ENCODE measurements at regions not wholly inside any gene's neighbourhood (a gene's known extent, or its start where the extent isn't known, plus 50 kb on each side); places are given as distances from the start of the nearest gene placed in this dataset.
"Not testable (repeated sequence)": the region's sequence is repeated elsewhere in the genome, so short reads cannot be mapped to it uniquely, and the experiment has no call there.

DNA sequence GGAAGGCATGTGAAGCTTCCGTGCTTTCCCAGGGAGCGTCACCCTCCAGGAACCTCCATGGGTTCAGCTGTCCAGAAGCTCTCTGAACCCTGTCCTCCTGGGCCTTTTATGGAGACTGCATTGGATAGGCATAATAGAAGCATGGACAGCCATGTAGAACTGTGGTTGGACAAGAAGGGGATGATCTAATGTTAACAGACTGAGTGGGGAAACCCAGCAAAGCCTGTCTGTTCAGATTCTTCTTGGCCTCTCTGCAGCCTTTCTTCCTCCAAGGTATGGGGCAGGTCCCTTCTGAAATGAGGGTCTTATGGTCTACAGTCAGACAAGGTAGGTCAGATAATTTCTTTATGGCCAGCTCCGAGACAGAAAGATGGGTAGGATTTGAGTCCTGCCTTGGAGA is 59.1 kb upstream of the CTNNA1 start:
- Histone ChIP-seq H3K36me3 (no peaks in the 10 kb centered on the region), H3K27me3 (replicated peaks in 1 of 7) (peaks cover 0 to 18% (median 0%) of the 10 kb centered on the region in 7 donors), H3K9me3 (peaks cover 0 to under 1% (median 0%) of the 10 kb centered on the region in 8 donors), H3K27ac (no peak overlapping the region), H3K4me3 (no peak overlapping the region), H3K4me1 (peaks cover 0 to 6% (median 0%) of the 10 kb centered on the region in 6 donors)
- 94 to 99% (median 97%) methylated on average over 3 of the region's 3 CpGs for WGBS, 5 donors
- intact Hi-C loops (cut with DNase I; ENCODE audit: low total_unique reads) = no loop called here
- TF ChIP-seq, protein P1, sequence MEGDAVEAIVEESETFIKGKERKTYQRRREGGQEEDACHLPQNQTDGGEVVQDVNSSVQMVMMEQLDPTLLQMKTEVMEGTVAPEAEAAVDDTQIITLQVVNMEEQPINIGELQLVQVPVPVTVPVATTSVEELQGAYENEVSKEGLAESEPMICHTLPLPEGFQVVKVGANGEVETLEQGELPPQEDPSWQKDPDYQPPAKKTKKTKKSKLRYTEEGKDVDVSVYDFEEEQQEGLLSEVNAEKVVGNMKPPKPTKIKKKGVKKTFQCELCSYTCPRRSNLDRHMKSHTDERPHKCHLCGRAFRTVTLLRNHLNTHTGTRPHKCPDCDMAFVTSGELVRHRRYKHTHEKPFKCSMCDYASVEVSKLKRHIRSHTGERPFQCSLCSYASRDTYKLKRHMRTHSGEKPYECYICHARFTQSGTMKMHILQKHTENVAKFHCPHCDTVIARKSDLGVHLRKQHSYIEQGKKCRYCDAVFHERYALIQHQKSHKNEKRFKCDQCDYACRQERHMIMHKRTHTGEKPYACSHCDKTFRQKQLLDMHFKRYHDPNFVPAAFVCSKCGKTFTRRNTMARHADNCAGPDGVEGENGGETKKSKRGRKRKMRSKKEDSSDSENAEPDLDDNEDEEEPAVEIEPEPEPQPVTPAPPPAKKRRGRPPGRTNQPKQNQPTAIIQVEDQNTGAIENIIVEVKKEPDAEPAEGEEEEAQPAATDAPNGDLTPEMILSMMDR (IDR thresholded peaks at IDR 0.05 in 8 of 11, conservative IDR thresholded peaks at IDR 0.05 in 3 of 11) = no peak
- TF ChIP-seq POLR2A (IDR thresholded peaks at IDR 0.05) (no peak), POLR2AphosphoS5 (IDR thresholded peaks at IDR 0.05) (no peak)
- no peak for DNase-seq

DNA sequence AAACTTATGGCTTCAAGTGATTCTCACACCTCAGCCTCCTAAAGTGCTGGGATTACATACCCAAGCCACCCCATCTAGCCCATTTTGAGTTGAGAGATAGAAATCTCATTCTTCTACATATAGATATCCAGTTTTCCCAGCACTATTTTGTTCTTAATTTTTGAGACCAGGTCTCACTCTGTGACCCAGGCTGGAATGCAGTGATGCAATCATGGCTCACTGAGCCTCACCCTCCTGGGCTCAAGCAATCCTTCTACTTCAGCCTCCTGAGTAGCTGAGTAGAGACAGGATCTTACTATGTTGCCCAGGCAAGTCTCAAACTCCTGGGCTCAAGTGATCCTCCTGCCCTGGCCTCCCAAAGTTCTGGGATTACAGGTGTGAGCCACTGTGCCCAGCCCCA is 60.9 kb upstream of the CTNNA1 start:
- H3K36me3 ChIP-seq = no peaks in the 10 kb centered on the region
- peaks cover 0 to 6% (median 0%) of the 10 kb centered on the region in 6 donors for H3K4me1 ChIP-seq
- intact Hi-C loops (cut with DNase I; ENCODE audit: low total_unique reads) = no loop called here
- H3K9me3 ChIP-seq = peaks cover 0 to 12% (median 0%) of the 10 kb centered on the region in 8 donors
- no peak overlapping the region for H3K4me3 ChIP-seq
- H3K27ac ChIP-seq = no peak overlapping the region
- peaks cover 0 to 21% (median 0%) of the 10 kb centered on the region in 7 donors for H3K27me3 ChIP-seq (replicated peaks in 1 of 7)
- no peak for DNase-seq
- no peak for TF ChIP-seq POLR2A (IDR thresholded peaks at IDR 0.05)

DNA sequence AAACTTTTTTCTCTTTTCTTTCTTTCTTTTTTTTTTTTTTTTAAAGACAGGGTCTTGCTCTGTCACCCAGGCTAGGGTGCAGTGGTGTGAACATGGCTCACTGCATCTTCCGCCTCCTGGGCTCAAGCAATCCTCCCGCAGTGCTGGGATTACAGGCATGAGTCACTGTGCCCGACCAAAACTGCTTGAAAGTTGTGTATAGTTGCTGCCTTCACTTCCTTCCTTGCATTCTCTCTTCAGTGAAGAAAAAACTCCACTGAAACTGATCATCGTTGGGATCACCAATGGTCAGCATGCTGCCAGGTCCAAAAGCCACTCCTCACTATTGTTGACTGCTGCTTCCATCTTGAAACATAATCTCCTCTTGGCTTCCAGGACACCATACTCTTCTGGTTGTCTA is 66.6 kb upstream of the CTNNA1 start:
- Histone ChIP-seq H3K4me3 (no peak overlapping the region), H3K36me3 (no peaks in the 10 kb centered on the region), H3K27ac (no peak overlapping the region), H3K27me3 (replicated peaks in 1 of 7) (peaks cover 0 to 28% (median 0%) of the 10 kb centered on the region in 7 donors), H3K4me1 (no peaks in the 10 kb centered on the region), H3K9me3 (peaks cover 0 to 27% (median 13%) of the 10 kb centered on the region in 8 donors)
- DNase-seq = no peak
- 45 to 52% (median 45%) methylated on average over 4 of the region's 4 CpGs for WGBS, 5 donors
- TF ChIP-seq, protein P1 (IDR thresholded peaks at IDR 0.05 in 8 of 11, conservative IDR thresholded peaks at IDR 0.05 in 3 of 11) = no peak
- no peak for TF ChIP-seq POLR2A (IDR thresholded peaks at IDR 0.05)
- TF ChIP-seq POLR2AphosphoS5 (IDR thresholded peaks at IDR 0.05) = no peak
- intact Hi-C loops (cut with DNase I; ENCODE audit: low total_unique reads) = no loop called here

DNA sequence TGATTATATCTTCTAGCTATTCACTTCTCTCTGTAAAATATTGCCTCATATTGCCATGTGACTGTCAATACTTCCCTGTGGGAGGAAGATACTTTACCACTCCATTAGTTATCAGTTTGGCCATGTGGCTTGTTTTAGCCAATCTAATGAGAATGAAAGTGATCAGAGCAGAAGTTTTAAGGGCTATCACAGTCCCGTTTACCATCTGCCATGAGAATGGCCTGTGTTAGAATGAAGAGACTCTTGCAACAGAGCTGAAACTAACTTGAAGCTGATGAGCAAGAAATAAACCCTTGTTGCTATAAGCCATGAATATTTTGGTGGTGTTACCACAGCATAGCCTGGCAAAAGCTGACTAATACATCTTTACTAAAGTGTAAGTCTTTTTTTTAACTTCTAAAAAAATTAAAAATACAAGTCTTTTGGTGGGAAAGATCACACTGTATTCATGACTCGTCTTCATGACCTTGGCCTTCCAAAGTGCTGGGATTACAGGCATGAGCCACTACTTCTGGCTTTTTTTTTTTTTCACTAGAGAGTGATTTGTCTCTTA is 68.0 kb upstream of the CTNNA1 start:
- no peak overlapping the region for H3K27ac ChIP-seq
- no peak overlapping the region for H3K4me3 ChIP-seq
- intact Hi-C loops (cut with DNase I; ENCODE audit: low total_unique reads) = no loop called here
- peaks cover 0 to 28% (median 0%) of the 10 kb centered on the region in 7 donors for H3K27me3 ChIP-seq (replicated peaks in 1 of 7)
- DNase-seq = no peak
- peaks cover 0 to 27% (median 13%) of the 10 kb centered on the region in 8 donors for H3K9me3 ChIP-seq
- TF ChIP-seq POLR2A (IDR thresholded peaks at IDR 0.05) (no peak), POLR2AphosphoS5 (IDR thresholded peaks at IDR 0.05) (no peak)
- TF ChIP-seq, protein P1 (IDR thresholded peaks at IDR 0.05 in 8 of 11, conservative IDR thresholded peaks at IDR 0.05 in 3 of 11) = no peak
- no peaks in the 10 kb centered on the region for H3K36me3 ChIP-seq
- no peaks in the 10 kb centered on the region for H3K4me1 ChIP-seq
- WGBS, 5 donors = 46 to 73% (median 60%) methylated on average over 2 of the region's 2 CpGs

DNA sequence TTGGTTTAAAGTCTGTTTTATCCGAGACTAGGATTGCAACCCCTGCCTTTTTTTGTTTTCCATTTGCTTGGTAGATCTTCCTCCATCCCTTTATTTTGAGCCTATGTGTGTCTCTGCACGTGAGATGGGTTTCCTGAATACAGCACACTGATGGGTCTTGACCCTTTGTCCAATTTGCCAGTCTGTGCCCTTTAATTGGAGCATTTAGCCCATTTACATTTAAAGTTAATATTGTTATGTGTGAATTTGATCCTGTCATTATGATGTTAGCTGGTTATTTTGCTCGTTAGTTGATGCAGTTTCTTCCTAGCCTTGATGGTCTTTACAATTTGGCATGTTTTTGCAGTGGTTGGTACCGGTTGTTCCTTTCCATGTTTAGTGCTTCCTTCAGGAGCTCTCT is 70.8 kb upstream of the CTNNA1 start:
- H3K4me3 ChIP-seq; intact Hi-C loops (cut with DNase I; ENCODE audit: low total_unique reads); H3K27ac ChIP-seq; H3K36me3 ChIP-seq; H3K4me1 ChIP-seq; DNase-seq: not testable (repeated sequence)
- H3K27me3 ChIP-seq (replicated peaks in 1 of 7) = peaks cover 0 to 32% (median 0%) of the 10 kb centered on the region in 7 donors
- WGBS, 5 donors = 73 to 100% (median 81%) methylated on average over 1 to 4 of the region's 4 CpGs
- peaks cover 0 to 20% (median 9%) of the 10 kb centered on the region in 8 donors for H3K9me3 ChIP-seq

DNA sequence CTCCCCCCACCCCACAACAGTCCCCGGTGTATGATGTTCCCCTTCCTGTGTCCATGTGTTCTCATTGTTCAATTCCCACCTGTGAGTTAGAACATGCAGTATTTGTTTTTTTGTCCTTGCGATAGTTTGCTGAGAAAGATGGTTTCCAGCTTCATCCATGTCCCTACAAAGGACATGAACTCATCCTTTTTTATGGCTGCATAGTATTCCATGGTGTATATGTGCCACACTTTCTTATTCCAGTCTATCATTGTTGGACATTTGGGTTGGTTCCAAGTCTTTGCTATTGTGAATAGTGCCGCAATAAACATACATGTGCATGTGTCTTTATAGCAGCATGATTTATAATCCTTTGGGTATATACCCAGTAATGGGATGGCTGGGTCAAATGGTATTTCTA is 74.4 kb upstream of the CTNNA1 start:
- H3K27ac ChIP-seq; DNase-seq; H3K4me3 ChIP-seq; H3K4me1 ChIP-seq; H3K36me3 ChIP-seq; intact Hi-C loops (cut with DNase I; ENCODE audit: low total_unique reads): not testable (repeated sequence)
- Histone ChIP-seq H3K9me3 (peaks cover 0 to 24% (median 17%) of the 10 kb centered on the region in 8 donors), H3K27me3 (replicated peaks in 1 of 7) (peaks cover 0 to 15% (median 0%) of the 10 kb centered on the region in 7 donors)
- WGBS, 5 donors = 94 to 100% (median 97%) methylated on average over 2 to 3 of the region's 3 CpGs
